T-helper 1 cell treated with Interleukin-12 subunit alpha and Interleukin-12 subunit beta and Interleukin-4 antibody, amounts not matched to agents 30 μg/mL and 1 μg/mL, for 36 hours (primary cell): ENCODE measurements at regions not wholly inside any gene's neighbourhood (a gene's known extent, or its start where the extent isn't known, plus 50 kb on each side); places are given as distances from the start of the nearest gene placed in this dataset.
"Not testable (repeated sequence)": the region's sequence is repeated elsewhere in the genome, so short reads cannot be mapped to it uniquely, and the experiment has no call there.

ENCODE experiments used
- H3K27ac Mint-ChIP-seq: one replicate; pipeline ENCODE4 v1.8.0; 2021; ENCODE audit warnings: mild to moderate bottlenecking, mixed read lengths
- H3K27me3 Mint-ChIP-seq: one replicate; pipeline ENCODE4 v1.8.0; 2021; ENCODE audit warnings: low read depth, mixed read lengths
- H3K36me3 Mint-ChIP-seq: one replicate; pipeline ENCODE4 v1.8.0; 2021; ENCODE audit warnings: low read depth, mixed read lengths
- H3K4me1 Mint-ChIP-seq: one replicate; pipeline ENCODE4 v1.8.0; 2021; ENCODE audit warnings: low read depth, mixed read lengths
- H3K4me3 Mint-ChIP-seq: one replicate; pipeline ENCODE4 v1.8.0; 2021; ENCODE audit warnings: mild to moderate bottlenecking, moderate library complexity, mixed read lengths
- H3K9me3 Mint-ChIP-seq: one replicate; pipeline ENCODE4 v1.8.0; 2021; ENCODE audit warnings: mixed read lengths

DNA sequence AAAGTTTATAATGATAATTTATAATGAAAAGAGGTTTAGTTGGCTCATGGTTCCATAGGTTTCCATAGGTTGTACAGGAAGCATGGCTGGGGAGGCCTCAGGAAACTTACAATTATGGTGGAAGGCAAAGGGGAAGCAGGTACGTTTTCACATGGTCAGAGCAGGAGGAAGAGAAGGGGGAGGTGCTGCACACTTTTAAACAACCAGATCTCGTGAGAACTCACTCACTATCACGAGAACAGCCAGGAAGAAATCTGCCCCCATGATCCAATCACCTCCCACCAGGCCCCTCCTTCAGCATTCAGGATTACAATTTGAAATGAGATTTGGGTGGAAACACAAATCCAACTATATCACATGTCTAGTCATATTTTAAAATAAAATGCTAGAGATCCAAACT is 64.1 kb upstream of the ABLIM1 start:
- H3K27ac Mint-ChIP-seq, H3K4me3 Mint-ChIP-seq, H3K27me3 Mint-ChIP-seq, H3K9me3 Mint-ChIP-seq, H3K4me1 Mint-ChIP-seq, H3K36me3 Mint-ChIP-seq: not testable (repeated sequence)

DNA sequence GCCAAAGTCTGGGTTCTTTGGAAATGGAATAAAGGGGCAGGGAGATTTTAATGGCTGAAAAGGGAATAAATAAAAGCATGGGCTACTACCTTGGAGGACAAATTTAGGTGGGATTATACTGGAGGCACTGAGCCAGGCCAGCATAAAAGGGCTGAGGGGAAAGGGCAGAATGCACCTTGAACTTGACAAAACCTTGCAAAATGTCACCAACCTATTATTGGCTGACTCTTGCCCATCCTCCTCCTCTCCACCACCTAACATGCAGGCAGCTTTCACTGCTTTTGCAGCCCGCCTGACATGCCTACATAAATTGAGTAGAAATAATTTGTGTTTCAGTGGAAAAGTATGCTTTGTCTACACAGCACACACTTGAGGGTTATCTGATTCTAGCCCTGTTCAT is 65.3 kb upstream of the ABLIM1 start:
- H3K4me3 Mint-ChIP-seq, result no peak overlapping the region
- no peaks in the 10 kb centered on the region for H3K36me3 Mint-ChIP-seq
- no peak overlapping the region for H3K27ac Mint-ChIP-seq
- H3K4me1 Mint-ChIP-seq, result no peaks in the 10 kb centered on the region
- peaks cover 8% of the 10 kb centered on the region for H3K27me3 Mint-ChIP-seq
- H3K9me3 Mint-ChIP-seq, result no peaks in the 10 kb centered on the region

DNA sequence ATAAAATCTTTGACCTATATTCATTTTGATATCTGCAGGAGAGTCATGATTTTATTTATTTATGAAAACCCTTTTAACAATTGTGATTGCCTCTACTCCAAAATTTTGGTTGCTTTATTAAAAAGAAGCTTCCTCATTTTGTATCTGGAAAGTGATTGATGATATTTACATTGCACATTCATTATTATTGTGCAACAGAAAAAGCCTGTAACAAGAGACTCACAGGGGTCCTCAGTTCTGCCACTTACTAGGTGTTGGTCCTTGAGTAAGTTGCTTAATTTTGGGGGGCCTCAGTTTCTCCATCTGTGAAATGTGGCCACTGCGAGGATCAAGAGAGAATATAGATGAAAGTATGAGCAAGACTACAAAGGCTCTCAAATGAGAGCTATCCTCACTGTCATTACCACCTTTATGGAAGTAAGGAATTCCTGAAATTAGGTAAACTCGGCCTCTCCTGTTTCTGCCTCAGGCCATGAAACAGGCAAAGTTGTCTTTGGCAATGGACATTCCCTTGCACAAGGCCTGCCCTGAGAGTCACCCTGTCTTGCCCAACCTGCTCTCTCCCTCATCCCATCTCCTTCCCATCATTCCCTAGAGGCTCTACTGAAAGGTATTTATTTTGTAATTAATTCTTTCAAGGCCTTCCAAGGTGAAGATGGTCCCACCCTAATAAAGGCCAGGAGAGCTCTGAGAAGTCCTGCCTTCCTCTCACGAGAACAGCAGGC is 66.1 kb upstream of the ABLIM1 start:
- Mint-ChIP-seq H3K27me3 (peaks cover 10% of the 10 kb centered on the region), H3K36me3 (no peaks in the 10 kb centered on the region), H3K9me3 (no peaks in the 10 kb centered on the region), H3K4me1 (no peaks in the 10 kb centered on the region), H3K4me3 (no peak overlapping the region), H3K27ac (no peak overlapping the region)

DNA sequence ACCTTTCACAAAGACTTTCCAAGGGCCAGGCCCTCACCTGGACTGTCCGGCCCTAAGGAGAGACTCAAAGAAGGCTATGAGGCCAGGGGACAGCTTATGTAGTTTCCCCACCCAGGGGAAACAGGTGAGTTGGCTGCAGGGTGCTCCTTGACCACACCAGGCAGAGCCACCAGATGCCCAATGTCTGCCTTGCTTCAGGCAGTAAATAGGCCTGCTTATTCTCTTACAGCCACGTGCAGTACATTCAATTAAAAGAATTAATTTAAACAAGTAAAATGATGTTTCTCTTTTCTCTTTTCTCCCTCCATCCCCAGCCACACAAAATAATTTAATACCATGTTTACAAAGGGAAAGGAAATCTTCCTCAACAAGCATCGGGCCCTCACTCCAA is 66.6 kb upstream of the ABLIM1 start:
- H3K27ac Mint-ChIP-seq, result no peak overlapping the region
- no peaks in the 10 kb centered on the region for H3K36me3 Mint-ChIP-seq
- no peaks in the 10 kb centered on the region for H3K9me3 Mint-ChIP-seq
- no peaks in the 10 kb centered on the region for H3K4me1 Mint-ChIP-seq
- no peak overlapping the region for H3K4me3 Mint-ChIP-seq
- H3K27me3 Mint-ChIP-seq, result peaks cover 10% of the 10 kb centered on the region

DNA sequence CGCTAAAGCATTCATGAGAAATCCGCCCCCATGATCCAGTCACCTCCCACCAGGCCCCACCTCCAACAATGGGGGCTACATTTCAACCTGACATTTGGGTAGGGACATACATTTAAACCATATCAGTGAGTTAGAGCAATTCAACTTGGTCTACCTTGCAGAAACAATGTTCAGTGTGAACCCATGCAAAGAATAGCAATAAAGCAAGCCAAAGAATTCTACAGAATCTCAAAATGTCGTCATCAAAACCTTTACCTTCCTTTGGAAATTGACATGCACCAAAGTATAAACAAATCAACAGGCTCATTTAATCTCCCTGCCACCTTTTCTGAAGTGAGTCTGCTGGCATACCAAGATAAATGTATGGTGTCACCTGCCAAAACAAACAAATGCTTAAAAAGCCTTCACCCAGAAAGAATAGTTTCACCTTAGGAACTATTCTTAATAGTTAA is 68.8 kb upstream of the ABLIM1 start:
- no peaks in the 10 kb centered on the region for H3K4me1 Mint-ChIP-seq

DNA sequence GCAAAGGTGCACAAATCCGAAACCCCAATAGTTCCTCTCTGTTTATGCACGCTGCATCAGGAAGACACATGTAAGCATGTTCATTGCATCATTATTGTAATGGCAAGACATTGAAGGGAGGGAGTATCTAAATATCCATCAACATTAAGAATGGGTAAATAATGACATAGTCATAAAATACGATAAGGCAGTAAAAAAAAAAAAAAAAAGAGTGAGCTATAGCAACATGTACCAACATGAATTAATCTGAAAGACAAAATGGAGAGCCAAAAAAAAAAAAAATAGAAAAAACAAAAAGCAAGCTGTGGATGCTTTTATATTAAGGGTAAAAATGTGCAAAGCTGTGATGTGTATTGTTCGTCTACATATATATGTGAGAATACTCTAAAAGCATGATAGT is 70.2 kb upstream of the ABLIM1 start:
- no peak overlapping the region for H3K27ac Mint-ChIP-seq
- peaks cover 16% of the 10 kb centered on the region for H3K27me3 Mint-ChIP-seq
- H3K4me1 Mint-ChIP-seq, result no peaks in the 10 kb centered on the region

More for the DNA sequence above, 68.8 kb upstream of the ABLIM1 start:
- H3K27me3 Mint-ChIP-seq, result peaks cover 16% of the 10 kb centered on the region
- no peak overlapping the region for H3K4me3 Mint-ChIP-seq
- H3K9me3 Mint-ChIP-seq, result no peaks in the 10 kb centered on the region
- no peaks in the 10 kb centered on the region for H3K36me3 Mint-ChIP-seq
- no peak overlapping the region for H3K27ac Mint-ChIP-seq

DNA sequence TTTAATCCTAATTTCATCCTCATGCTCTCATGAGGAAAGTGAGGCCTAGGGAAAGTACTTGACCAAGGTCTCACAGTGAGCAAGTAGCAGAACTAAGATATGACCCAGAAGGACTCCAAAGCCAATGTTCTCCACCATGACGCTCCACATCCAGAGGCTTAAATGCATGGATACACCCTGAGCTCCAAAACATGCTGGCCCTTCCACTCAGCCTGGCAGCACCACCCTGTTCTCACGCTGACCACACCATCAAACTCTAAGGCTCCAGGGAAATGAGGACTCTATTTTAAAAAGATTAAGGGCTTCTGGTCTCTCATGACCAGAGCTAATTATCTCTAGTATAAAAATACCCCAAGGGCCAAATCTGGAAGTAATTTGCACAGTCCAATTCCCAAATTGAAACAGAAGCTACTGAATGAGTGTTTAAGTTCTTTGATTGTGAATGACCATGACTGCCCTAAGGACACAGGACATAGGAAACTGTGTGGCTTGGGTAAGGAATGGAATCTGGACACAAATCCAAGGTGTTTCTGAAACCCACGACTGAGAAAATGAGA is 71.1 kb upstream of the ABLIM1 start:
- H3K27ac Mint-ChIP-seq, result no peak overlapping the region
- no peaks in the 10 kb centered on the region for H3K4me1 Mint-ChIP-seq

More for the DNA sequence above, 70.2 kb upstream of the ABLIM1 start:
- no peaks in the 10 kb centered on the region for H3K9me3 Mint-ChIP-seq
- no peak overlapping the region for H3K4me3 Mint-ChIP-seq
- no peaks in the 10 kb centered on the region for H3K36me3 Mint-ChIP-seq

DNA sequence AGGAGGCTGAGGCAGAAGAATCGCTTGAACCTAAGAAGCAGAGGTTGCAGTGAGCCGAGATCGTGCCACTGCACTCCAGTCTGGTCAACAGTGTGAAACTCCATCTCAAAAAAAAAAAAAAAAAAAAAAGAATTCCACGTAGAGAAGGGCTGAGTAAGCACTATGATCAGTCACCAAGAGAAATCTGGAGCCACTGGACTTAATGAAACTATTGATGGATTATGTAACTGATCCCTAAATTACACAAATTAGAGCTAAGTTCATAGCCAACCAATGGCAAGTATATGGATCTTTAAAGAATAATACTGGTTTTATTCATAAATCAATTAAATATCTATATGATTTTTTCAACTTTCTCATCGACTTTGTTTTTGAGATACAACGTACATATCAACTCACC is 72.2 kb upstream of the ABLIM1 start:
- H3K4me1 Mint-ChIP-seq, result no peaks in the 10 kb centered on the region
- H3K4me3 Mint-ChIP-seq, result no peak overlapping the region
- no peak overlapping the region for H3K27ac Mint-ChIP-seq
- no peaks in the 10 kb centered on the region for H3K36me3 Mint-ChIP-seq
- peaks cover 20% of the 10 kb centered on the region for H3K27me3 Mint-ChIP-seq
- H3K9me3 Mint-ChIP-seq, result no peaks in the 10 kb centered on the region

More for the DNA sequence above, 71.1 kb upstream of the ABLIM1 start:
- H3K9me3 Mint-ChIP-seq, result no peaks in the 10 kb centered on the region
- no peaks in the 10 kb centered on the region for H3K36me3 Mint-ChIP-seq
- H3K27me3 Mint-ChIP-seq, result peaks cover 16% of the 10 kb centered on the region
- H3K4me3 Mint-ChIP-seq, result no peak overlapping the region

DNA sequence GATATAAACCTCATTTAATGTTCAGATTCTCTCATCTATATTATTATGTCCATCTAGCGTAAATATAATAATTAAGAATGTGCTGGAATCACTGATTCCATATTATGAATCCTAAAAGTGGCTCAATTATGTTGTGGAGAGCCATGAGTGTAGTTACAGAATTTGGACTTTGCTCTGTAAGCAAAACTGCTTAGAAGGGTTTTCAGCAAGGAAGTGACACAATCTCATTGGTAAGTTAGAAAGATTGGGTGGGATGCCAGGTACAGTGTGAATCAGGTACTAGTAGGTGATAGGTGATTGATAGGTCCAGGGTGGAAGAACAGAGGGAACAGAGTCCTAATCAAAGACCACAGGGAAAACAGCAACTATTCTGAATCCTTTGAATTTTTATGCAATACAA is 74.9 kb upstream of the ABLIM1 start:
- Mint-ChIP-seq H3K9me3 (no peaks in the 10 kb centered on the region), H3K27ac (no peak overlapping the region), H3K4me3 (no peak overlapping the region), H3K36me3 (no peaks in the 10 kb centered on the region), H3K27me3 (peaks cover 25% of the 10 kb centered on the region), H3K4me1 (no peaks in the 10 kb centered on the region)

DNA sequence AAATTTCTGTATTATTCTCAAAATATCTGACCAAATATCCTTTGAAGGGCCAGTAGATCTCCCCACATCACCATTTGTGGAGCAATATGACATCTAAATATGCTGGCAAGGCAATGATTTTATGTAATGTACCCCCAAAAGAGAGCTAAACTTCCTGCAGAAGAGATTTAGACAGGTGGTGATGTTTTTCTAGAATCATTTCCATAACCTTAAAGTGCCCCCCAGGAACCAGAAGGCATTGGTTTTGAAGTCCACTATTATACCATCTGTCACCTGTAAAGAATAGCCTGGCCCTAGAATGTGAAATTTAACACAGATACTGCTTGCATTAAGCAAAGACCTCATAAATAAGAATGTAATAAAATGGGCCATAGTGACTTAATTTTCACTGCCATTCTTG is 77.9 kb upstream of the ABLIM1 start:
- H3K4me3 Mint-ChIP-seq, result no peak overlapping the region
- H3K4me1 Mint-ChIP-seq, result no peaks in the 10 kb centered on the region
- H3K9me3 Mint-ChIP-seq, result no peaks in the 10 kb centered on the region
- H3K27ac Mint-ChIP-seq, result no peak overlapping the region
- H3K36me3 Mint-ChIP-seq, result no peaks in the 10 kb centered on the region
- H3K27me3 Mint-ChIP-seq, result peaks cover 21% of the 10 kb centered on the region

DNA sequence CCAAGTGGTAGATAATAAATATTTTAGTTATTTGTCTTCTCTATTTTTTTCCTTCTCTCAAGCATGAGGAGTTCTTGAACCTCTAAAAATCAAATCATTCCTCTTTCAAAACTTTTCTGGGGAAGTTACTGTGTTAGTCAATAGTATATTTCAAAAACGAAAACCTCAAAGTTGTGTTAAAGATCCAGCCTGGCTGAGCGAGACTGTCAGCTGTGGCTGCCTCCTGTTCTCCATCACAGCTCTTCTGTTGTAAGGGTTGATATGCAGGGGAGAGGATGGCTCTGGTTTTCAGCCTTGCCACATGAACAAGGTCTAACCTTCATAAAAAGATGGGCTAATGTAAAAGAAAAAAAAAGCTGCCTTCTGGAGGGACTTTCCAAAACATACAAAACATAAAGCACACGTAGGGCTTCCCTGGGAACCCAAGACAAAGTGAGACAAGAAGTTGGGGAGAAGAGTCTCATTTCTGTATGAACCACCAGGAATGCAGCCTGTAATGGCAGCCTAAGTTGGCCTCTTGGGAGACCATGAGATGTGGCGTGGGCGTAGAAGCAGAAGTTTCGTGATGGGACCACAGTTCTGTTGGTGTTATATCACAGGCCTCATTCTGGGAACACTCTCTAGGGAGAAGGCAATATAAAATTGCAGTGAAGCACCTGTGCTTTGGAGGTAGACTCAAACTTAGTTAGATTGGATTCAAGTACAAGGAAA is 77.9 kb upstream of the FHIP2A start:
- Mint-ChIP-seq H3K27me3 (peaks cover 47% of the 10 kb centered on the region), H3K4me1 (peaks cover 1% of the 10 kb centered on the region), H3K27ac (no peak overlapping the region), H3K4me3 (no peak overlapping the region), H3K9me3 (no peaks in the 10 kb centered on the region), H3K36me3 (no peaks in the 10 kb centered on the region)

DNA sequence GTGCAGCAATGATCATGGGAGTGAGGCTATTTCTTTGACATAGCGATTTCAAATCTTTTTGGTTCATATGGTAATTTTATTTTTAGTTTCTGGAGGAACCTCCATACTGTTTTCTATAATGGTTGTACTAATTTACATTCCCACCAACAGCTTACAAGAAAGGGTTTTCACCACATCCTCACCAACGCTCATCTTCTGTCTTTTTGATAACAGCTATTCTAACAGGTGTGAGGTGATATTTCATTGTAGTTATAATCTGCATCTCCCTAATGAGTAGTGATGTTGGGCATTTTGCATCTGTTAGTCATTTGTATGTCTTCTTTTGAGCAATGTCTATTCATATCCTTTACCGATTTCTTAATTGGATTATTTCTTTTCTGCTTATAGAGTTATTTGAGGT is 75.0 kb upstream of the FHIP2A start:
- no peak overlapping the region for H3K27ac Mint-ChIP-seq
- H3K4me3 Mint-ChIP-seq, result no peak overlapping the region
- no peaks in the 10 kb centered on the region for H3K9me3 Mint-ChIP-seq
- H3K36me3 Mint-ChIP-seq, result no peaks in the 10 kb centered on the region
- H3K27me3 Mint-ChIP-seq, result peaks cover 57% of the 10 kb centered on the region
- peaks cover 1% of the 10 kb centered on the region for H3K4me1 Mint-ChIP-seq

DNA sequence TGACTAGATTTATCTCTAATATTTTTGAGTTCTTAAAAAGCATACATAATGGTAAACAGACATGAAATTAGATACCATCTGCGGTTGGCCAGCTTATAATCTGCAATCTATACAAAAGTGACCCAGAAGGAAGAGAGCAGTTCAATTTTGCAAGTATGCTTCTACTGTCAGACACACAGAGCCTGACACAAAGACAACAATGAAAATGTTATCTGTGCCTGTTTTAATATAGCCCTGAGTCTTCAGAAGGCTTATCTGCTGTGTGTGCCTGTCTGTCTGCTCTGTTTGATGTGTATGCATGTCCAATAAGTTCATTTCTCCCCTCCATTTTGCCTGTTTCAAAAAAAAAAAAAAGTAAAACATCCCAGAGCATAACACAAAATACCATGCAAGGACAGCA is 73.3 kb upstream of the FHIP2A start:
- H3K36me3 Mint-ChIP-seq, result peaks cover 2% of the 10 kb centered on the region
- no peak overlapping the region for H3K4me3 Mint-ChIP-seq
- H3K4me1 Mint-ChIP-seq, result peaks cover 1% of the 10 kb centered on the region
- no peak overlapping the region for H3K27ac Mint-ChIP-seq
- peaks cover 56% of the 10 kb centered on the region for H3K27me3 Mint-ChIP-seq
- no peaks in the 10 kb centered on the region for H3K9me3 Mint-ChIP-seq

DNA sequence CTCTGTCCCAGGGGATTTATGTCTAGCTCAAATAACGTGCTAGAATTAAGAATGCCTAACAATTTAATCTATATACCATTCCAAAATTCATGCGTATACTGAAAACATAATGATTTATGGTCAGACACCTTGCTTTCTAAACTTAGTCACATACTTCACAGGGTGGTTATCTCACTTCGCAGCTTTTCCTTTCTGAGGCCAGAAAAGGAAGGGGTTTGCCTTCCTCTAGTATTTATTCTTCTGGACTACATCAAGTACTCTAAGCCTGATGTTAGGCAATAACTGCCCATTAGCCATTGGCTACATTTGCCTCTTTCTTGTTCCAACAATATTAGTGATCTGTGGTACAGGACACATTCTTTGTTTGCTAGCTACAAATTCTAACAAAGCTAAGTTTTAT is 72.6 kb upstream of the FHIP2A start:
- H3K9me3 Mint-ChIP-seq, result no peaks in the 10 kb centered on the region
- peaks cover 2% of the 10 kb centered on the region for H3K36me3 Mint-ChIP-seq
- H3K4me3 Mint-ChIP-seq, result no peak overlapping the region
- peaks cover 49% of the 10 kb centered on the region for H3K27me3 Mint-ChIP-seq
- H3K27ac Mint-ChIP-seq, result no peak overlapping the region
- H3K4me1 Mint-ChIP-seq, result peaks cover 1% of the 10 kb centered on the region

DNA sequence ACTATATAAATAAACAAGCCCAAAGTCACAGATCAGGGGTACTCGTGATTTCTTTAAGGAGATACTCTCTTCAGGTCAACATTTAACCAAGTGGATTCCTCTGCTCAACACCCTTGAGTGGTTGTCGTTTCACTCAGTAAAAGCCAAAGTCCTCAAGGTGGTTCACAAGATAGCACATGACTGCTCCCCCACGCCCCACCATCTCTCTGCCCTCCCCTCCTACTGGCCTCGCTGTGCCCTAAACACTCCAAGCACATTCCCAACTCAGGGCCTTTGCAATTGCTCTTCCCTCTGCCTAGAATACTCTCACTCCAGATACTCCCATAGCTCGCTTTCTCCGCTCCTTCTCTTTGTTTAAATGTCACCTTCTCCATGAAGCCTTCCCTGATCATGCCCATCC is 72.1 kb upstream of the FHIP2A start:
- Mint-ChIP-seq H3K4me3 (no peak overlapping the region), H3K36me3 (peaks cover 2% of the 10 kb centered on the region), H3K27me3 (peaks cover 49% of the 10 kb centered on the region), H3K4me1 (peaks cover 1% of the 10 kb centered on the region), H3K27ac (no peak overlapping the region), H3K9me3 (no peaks in the 10 kb centered on the region)
